ENCODE measurements at regions not wholly inside any gene's neighbourhood (a gene's known extent, or its start where the extent isn't known, plus 50 kb on each side); places are given as distances from the start of the nearest gene placed in this dataset.

DNA sequence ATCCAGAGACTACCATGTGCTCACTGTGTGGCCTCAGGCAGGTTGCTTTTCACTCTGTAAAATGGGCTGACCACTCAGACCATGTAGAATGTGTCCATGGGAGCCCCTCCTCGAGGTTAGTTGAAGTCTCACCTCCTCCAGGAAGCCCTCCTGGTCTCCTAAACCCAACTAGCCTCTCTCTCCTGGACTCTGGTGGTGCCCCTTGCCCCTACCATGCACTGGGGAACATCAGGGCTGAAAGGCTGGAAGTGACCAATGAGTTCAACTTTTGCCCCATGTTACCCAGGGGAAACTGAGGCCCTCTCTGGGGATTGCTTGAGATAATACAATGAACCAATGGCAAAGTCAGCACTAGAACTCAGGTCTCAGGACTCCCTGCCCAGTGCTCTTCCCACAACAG lies 69.2 kb upstream of the SLC6A6 start:
- TF ChIP-seq, protein P1, sequence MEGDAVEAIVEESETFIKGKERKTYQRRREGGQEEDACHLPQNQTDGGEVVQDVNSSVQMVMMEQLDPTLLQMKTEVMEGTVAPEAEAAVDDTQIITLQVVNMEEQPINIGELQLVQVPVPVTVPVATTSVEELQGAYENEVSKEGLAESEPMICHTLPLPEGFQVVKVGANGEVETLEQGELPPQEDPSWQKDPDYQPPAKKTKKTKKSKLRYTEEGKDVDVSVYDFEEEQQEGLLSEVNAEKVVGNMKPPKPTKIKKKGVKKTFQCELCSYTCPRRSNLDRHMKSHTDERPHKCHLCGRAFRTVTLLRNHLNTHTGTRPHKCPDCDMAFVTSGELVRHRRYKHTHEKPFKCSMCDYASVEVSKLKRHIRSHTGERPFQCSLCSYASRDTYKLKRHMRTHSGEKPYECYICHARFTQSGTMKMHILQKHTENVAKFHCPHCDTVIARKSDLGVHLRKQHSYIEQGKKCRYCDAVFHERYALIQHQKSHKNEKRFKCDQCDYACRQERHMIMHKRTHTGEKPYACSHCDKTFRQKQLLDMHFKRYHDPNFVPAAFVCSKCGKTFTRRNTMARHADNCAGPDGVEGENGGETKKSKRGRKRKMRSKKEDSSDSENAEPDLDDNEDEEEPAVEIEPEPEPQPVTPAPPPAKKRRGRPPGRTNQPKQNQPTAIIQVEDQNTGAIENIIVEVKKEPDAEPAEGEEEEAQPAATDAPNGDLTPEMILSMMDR (conservative IDR thresholded peaks at IDR 0.05 in 1 of 2, IDR thresholded peaks at IDR 0.05 in 1 of 2; ENCODE audit: extremely low read depth in 1 of 2, insufficient read depth in 1 of 2, low read depth in 1 of 2, low read length in 2 of 2): no peak
- no peak for TF ChIP-seq EZH2 (IDR thresholded peaks at IDR 0.05; ENCODE audit: borderline replicate concordance, low read length)
